Loucy (cell line): ENCODE measurements at regions not wholly inside any gene's neighbourhood (a gene's known extent, or its start where the extent isn't known, plus 50 kb on each side); places are given as distances from the start of the nearest gene placed in this dataset.

Experiments
- H2AFZ ChIP-seq: fragments of 200-600 bp; sonication (generic); 2 replicates; pipeline ENCODE4 v1.6.0; 2016; ENCODE audit warnings: antibody characterized with exemption, mild to moderate bottlenecking, low read length, moderate library complexity
- H3F3A ChIP-seq: fragments of 200-600 bp; 2 replicates; pipeline ENCODE4 v1.6.0; 2016; ENCODE audit warnings: antibody characterized with exemption, low read depth, mild to moderate bottlenecking
- H3K27me3 ChIP-seq: fragments of 200-600 bp; sonication (generic); 2 replicates; pipeline ENCODE4 v1.6.1; 2014; ENCODE audit warnings: low read length, mild to moderate bottlenecking; ENCODE audit not compliant: insufficient read depth, poor library complexity, severe bottlenecking
- H3K36me3 ChIP-seq: fragments of 200-600 bp; sonication (generic); 2 replicates; pipeline ENCODE4 v1.6.1; 2016; ENCODE audit warnings: low read length; ENCODE audit not compliant: insufficient read depth
- H3K4me1 ChIP-seq: fragments of 200-600 bp; sonication (generic); 2 replicates; pipeline ENCODE4 v1.5.1; 2014; ENCODE audit warnings: low read length, mild to moderate bottlenecking; ENCODE audit not compliant: insufficient read depth, poor library complexity, severe bottlenecking
- H3K4me2 ChIP-seq: fragments of 200-600 bp; sonication (generic); 2 replicates; pipeline ENCODE4 v1.6.0; 2014; ENCODE audit warnings: antibody characterized with exemption, low read length, low read depth, mild to moderate bottlenecking; ENCODE audit not compliant: poor library complexity, severe bottlenecking
- H3K4me3 ChIP-seq: fragments of 200-600 bp; sonication (generic); 2 replicates; pipeline ENCODE4 v1.5.1; 2014; ENCODE audit warnings: low read length, mild to moderate bottlenecking, mixed read lengths; ENCODE audit not compliant: poor library complexity, severe bottlenecking
- H3K79me2 ChIP-seq: fragments of 200-600 bp; sonication (generic); 2 replicates; pipeline ENCODE4 v1.6.1; 2014; ENCODE audit warnings: low read length; ENCODE audit not compliant: insufficient read depth
- H3K9ac ChIP-seq: fragments of 200-600 bp; sonication (generic); 2 replicates; pipeline ENCODE4 v1.6.0; 2014; ENCODE audit warnings: mild to moderate bottlenecking, low read depth, low read length, moderate library complexity; ENCODE audit not compliant: poor library complexity, severe bottlenecking
- H3K9me2 ChIP-seq: fragments of 200-600 bp; sonication (generic); replicated peaks from 2 replicates; pipeline ENCODE4 v1.6.1; 2016; ENCODE audit warnings: low read depth, low read length, mixed read lengths
- H3K9me3 ChIP-seq: fragments of 200-600 bp; sonication (generic); 2 replicates; pipeline ENCODE4 v1.6.1; 2014; ENCODE audit warnings: mild to moderate bottlenecking, antibody characterized with exemption, low read length, low read depth; ENCODE audit not compliant: insufficient read depth
- H4K20me1 ChIP-seq: fragments of 200-600 bp; sonication (generic); 2 replicates; pipeline ENCODE4 v1.6.0; 2014; ENCODE audit warnings: antibody characterized with exemption, low read length, mild to moderate bottlenecking; ENCODE audit not compliant: insufficient read depth, poor library complexity, severe bottlenecking
- CTCF ChIP-seq: fragments of 200-600 bp; sonication (generic); conservative IDR thresholded peaks from 2 replicates; pipeline ENCODE4 v1.5.1; 2014; ENCODE audit warnings: mild to moderate bottlenecking, antibody characterized with exemption, low read length
- EZH2phosphoT487 ChIP-seq: fragments of 200-600 bp; IDR thresholded peaks from 2 replicates; pipeline ENCODE4 v1.6.1; 2018; ENCODE audit warnings: antibody characterized with exemption, mild to moderate bottlenecking, moderate library complexity, borderline replicate concordance

DNA sequence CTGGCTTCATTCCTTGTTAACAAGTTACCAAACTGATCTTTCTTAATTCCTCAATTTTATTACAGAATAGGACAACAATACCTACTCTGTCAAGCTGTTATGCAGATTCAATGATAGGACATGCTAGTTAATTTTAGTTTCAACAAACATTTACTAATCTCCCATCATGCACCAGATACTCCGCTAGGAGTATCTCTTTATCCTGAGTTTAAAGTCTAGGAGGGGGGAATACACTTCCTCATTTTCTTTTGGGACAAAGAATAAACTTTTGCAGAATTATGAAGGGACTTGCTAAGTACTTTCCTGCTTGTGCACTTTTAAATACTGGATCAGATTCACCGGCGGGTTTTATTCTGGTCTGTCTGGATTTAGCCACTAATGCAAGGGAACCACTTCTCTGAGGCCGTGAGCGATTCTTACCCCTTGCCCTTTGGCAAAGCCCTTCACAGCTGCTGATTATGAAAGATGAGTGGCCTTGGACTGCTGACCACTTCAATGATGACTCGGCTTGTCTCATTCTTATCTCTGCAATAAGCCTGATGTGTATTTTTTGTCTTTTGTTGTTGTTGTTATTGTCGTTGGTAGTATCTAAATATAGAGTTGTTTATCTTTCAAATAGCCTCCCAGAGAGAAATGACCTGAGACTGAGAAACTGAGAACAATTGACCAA, 73.9 kb downstream of the RMI1 start:
- Histone ChIP-seq H3K79me2 (no peaks in the 10 kb centered on the region), H3K9me3 (no peaks in the 10 kb centered on the region), H3K4me2 (no peak overlapping the region), H3K4me1 (no peaks in the 10 kb centered on the region), H3K9ac (no peak overlapping the region), H4K20me1 (no peaks in the 10 kb centered on the region), H3K36me3 (no peaks in the 10 kb centered on the region), H3K4me3 (no peak overlapping the region), H3K9me2 (peaks cover 4% of the 10 kb centered on the region; the same call in 1 of the 2 replicates), H3K27me3 (no peaks in the 10 kb centered on the region), H2AFZ (no peak overlapping the region), H3F3A (no peaks in the 10 kb centered on the region)
- no peak for TF ChIP-seq CTCF
- TF ChIP-seq EZH2phosphoT487: no peak

GRCh38 chr9:84057662-84058061, 77.1 kb downstream of the RMI1 start:
- H3K9me3 ChIP-seq: no peaks in the 10 kb centered on the region
- no peak overlapping the region for H3K4me2 ChIP-seq
- no peak overlapping the region for H3K9ac ChIP-seq
- H3K79me2 ChIP-seq: no peaks in the 10 kb centered on the region
- peaks cover 4% of the 10 kb centered on the region; the same call in 1 of the 2 replicates for H3K9me2 ChIP-seq
- no peaks in the 10 kb centered on the region for H4K20me1 ChIP-seq
- TF ChIP-seq CTCF: no peak
- no peak for TF ChIP-seq EZH2phosphoT487
- no peak overlapping the region for H2AFZ ChIP-seq
- no peak overlapping the region for H3K4me3 ChIP-seq
- no peaks in the 10 kb centered on the region for H3K4me1 ChIP-seq
- H3F3A ChIP-seq: no peaks in the 10 kb centered on the region
- no peaks in the 10 kb centered on the region for H3K36me3 ChIP-seq
- no peaks in the 10 kb centered on the region for H3K27me3 ChIP-seq

DNA sequence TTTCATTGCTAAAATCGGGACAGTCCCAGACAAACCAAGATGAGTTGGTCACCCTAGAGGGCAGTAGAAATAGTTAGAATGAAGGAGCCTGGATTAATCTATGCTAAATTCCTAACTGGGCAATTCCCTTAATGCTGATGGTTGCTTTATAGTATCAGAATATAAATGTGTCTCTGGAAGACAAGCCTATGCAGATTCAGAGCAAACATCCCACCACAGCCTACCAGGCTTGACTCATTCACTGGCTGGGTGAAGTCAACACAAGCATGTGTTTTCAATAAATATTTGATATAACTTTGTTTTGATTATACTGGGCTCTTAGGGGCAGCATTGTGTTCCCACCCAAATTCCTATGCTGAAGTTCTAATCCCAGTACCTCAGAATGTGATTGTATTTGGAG, 79.3 kb downstream of the RMI1 start:
- no peaks in the 10 kb centered on the region for H3K9me3 ChIP-seq
- no peak overlapping the region for H3K4me3 ChIP-seq
- H4K20me1 ChIP-seq: no peaks in the 10 kb centered on the region
- no peaks in the 10 kb centered on the region for H3K4me1 ChIP-seq
- no peaks in the 10 kb centered on the region for H3K27me3 ChIP-seq
- H3K9ac ChIP-seq: no peak overlapping the region
- H3F3A ChIP-seq: no peaks in the 10 kb centered on the region
- no peak overlapping the region for H3K4me2 ChIP-seq
- TF ChIP-seq CTCF (no peak), EZH2phosphoT487 (no peak)
- peaks cover 7% of the 10 kb centered on the region; the same call in 1 of the 2 replicates for H3K9me2 ChIP-seq
- no peaks in the 10 kb centered on the region for H3K79me2 ChIP-seq
- H2AFZ ChIP-seq: no peak overlapping the region
- H3K36me3 ChIP-seq: no peaks in the 10 kb centered on the region
